Cardiac septum (tissue), 1 donor: ENCODE measurements at regions not wholly inside any gene's neighbourhood (a gene's known extent, or its start where the extent isn't known, plus 50 kb on each side); places are given as distances from the start of the nearest gene placed in this dataset.
"Not testable (repeated sequence)": the region's sequence is repeated elsewhere in the genome, so short reads cannot be mapped to it uniquely, and the experiment has no call there.

Experiments used
- DNase-seq: peaks from one replicate; pipeline ENCODE4 v3.0.0-alpha.2; 2020; ENCODE audit warnings: low spot score
- intact Hi-C: fragments of 100-400 bp; cut with DNase I; formaldehyde crosslinking; loops from one replicate; pipeline ENCODE4 v1.14.0; 2022
- donor health status: DM: no; HTN: no; CAD: no.

DNA sequence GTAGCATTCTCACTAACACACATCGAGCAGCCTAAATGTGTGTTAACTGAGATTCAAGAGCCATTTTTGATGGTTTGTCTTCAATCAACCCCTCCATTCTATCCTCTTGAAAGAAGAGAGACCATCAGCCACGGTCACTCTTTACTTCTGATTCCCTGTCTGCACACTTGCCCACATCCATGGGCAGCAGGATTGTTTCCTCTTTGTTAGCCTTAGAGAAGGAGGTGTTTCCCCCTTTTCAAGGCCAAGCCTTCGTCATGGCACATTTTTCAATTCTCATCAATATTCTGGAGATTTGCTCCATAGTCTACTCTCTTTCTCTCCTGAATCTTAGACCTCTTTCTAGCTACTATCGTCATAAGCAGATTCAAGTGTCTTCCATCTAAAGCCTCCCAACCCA is 522.4 kb upstream of the NAALADL2 start:
- no peak for DNase-seq
- intact Hi-C loops, result no loop called here

DNA sequence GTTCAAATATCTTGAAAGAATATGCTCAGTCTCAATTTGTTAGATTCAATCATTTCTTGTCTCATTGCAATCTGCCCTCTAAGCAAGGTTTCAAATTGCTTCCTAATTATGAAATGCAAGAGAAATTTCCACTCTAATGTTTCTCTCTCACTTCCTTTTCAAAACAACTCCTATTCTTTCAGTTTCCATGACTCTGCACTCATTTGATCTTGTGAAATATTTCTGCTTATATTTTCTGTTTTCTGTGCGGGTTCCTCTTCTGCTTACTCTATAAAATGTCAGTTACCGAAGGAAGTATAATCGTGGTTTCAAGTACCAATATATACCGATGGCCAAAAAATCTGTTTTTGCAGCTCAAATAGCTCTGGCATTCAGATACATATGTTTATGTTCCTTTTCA is 521.9 kb upstream of the NAALADL2 start:
- intact Hi-C loops, result no loop called here
- DNase-seq, result no peak

DNA sequence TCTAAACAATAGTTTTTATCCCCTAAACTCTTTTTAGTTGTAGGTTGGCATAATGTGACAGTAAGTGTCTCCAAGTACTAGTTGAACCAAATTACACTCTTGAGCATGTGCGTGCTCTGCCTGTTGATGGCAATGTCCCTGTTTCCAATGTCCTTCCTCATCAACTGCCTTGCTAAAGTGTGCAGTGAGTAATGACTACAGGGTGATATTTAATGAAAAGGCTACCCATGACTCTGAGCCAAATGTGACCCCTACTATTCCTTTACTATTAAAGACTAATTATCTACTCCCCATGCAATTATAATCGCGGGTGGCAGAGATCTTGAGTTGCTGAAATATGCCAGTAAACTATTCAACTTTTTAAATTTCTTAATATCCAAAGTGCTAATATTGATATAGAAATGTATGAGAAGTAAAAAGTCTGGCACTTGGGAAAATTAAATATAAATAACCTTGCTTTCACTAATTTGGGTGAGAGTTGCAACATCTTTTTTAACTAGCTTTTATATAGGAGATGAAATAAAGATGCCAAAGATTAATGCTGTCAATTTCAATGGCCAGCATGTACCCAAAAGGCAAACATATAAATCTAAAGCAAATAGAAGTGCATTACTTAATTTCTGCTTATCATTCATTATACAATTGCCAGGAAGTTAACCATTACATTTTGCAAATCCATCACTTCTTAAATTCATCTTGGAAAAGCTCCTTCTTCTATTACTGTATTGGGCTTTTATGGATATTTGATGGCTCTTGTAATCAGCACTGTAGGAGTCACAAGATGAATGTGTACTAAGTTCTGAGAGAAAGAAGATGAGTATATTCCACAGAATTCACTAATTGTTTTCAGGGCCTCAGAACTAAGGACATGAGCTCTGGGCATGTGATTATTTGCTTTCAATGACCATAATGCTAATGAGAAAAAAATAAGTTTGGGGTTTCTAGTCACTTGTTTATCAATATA is 518.2 kb upstream of the NAALADL2 start:
- intact Hi-C loops, result no loop called here
- no peak for DNase-seq

DNA sequence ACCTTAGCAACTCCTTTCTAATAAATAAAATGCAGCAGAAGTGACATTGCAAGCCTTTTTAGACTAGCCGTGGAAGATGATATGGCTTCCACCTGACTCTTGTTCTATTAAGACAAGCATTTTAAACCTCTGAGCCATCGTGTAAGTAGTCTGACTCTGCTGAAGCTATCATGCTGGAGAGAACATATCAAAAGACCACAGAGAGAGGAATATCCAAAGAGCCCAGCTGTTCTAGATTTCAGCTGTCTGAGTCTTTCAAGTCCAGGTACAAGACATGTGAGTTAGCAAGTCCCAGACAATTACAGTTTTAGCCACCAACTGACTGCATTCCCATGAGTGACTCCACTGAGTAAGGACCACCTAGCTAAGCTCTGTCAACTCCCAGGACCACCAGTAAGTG is 517.0 kb upstream of the NAALADL2 start:
- DNase-seq, result no peak
- intact Hi-C loops, result no loop called here

DNA sequence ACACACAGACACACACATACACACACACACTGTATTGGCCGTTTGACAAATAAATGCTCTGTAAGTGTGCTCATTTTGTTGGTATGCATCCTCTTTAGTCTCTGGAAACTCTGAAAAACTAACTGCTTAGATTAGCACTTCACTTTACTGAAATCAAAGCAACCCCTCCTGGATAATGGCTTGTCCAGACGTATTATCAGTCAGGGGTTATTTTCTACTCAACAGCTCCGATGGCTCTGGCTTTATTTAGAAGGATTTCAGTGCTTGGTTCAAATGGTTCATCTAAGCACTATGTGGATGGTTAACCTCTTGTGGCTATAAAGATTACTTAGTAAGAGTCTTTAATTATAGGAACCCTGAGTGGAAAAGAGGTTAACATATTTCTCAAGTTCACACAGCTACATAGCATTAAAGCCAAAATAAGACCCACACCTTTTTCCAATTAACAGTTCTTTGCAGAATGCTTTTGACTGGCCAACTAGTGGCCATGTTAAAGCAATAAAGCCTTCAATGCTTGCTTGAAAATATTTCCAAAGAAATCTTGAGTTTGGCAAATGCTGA is 516.1 kb upstream of the NAALADL2 start:
- intact Hi-C loops, result no loop called here
- no peak for DNase-seq

DNA sequence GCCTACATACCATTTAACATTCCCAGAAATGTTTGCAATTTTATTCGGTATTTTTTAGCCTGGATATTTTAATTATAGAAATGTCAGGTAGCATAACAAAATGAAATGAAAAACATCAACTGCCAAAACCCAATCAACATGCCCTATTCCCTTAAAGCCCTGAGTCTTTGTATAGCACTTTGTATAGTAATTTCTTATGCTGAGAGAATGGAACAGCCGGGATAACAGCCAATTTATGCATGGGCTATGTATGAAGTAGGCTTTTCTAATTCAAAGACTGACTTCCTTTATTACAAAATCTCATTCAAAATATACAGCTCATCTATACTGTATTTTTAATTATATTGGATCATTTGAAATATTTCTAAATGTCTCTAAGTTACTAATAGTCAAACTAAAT is 513.0 kb upstream of the NAALADL2 start:
- no peak for DNase-seq
- intact Hi-C loops, result no loop called here

DNA sequence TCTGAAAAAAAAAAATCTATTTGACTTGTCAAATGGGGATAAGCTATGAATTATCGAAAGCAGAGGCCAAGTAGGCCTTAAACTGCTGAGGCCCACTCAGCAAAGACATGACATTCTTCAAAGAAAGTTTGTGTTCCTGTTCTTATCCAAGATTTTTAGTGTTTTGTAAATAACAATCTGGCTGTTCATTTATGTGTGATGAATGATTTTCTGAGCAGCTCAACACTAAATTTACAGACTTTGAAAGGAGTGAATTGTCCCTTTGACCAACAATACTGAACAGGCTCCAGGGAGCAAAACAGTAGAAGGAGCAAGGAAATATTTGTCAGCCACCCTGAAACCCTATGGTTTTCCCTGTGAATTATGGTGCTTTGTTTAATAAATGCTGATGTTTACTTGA is 512.6 kb upstream of the NAALADL2 start:
- intact Hi-C loops, result no loop called here
- no peak for DNase-seq

DNA sequence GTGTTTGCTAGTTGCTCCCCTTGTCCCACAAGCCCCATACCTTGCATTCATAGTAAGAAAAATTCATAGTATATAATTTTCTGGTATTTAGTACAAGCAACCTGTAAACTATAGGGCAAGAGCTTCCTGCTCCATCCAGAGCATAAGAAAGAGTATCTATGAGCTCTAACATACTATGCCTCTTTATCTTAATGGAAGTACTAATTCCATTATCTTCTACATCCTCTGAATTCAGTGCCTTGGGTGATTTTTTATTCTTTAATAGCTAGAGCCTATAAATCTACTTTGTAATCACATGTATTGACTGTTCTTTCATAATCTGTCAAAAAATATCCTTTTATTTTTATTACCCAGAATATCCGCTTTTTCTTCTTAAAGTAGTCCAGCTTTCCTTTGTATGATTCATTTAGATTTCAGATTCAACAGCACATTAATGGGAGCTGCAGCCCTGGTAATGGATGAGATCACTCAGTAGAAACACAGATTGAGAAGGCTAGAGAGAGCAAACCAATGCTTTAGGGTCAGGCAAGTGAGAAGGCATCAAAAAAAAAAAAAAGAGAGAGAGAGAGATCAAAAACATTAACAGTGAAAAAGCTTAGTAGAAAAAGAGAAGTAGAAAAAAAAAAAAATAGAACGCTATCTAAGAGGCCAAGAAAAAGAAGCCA is 511.5 kb upstream of the NAALADL2 start:
- DNase-seq, result no peak
- intact Hi-C loops, result no loop called here

DNA sequence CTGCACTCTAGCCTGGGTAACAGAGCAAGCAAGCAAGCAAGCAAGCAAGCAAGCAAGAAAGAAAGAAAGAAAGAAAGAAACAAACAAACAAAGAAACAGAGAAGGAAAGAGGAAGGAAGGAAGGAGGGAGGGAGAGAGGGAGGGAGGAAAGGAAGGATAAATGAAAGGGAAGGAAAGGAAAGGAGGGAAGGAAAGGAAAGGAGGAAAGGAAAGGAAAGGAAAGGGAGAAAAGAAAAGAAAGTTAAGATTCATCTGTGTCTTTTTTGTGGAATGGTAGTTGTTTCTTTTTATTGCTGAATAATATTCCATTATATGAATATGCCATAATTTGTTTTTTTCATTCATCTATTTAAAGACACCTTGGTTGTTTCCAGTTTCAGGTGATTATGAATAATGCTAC is 506.9 kb upstream of the NAALADL2 start:
- intact Hi-C loops, result no loop called here
- DNase-seq, result no peak

DNA sequence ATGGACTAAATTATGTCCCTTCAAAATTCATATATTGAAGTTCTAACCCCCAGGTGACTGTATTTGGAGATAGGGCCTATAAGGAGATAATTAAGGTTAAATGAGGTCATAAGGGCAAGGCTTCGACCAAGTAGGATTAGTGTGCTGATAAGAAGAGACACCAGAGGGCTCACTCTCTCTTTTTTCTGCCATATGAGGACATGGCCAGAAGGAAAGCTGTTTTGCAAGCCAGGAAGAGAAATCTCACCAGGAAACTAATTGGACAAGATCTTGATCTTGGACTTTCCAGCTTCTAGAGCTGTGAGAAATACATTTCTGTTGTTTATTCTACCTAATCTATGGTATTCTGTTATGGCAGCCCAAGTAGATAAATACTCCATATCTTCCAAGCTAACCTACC is 503.6 kb upstream of the NAALADL2 start:
- intact Hi-C loops, result no loop called here
- DNase-seq, result no peak

DNA sequence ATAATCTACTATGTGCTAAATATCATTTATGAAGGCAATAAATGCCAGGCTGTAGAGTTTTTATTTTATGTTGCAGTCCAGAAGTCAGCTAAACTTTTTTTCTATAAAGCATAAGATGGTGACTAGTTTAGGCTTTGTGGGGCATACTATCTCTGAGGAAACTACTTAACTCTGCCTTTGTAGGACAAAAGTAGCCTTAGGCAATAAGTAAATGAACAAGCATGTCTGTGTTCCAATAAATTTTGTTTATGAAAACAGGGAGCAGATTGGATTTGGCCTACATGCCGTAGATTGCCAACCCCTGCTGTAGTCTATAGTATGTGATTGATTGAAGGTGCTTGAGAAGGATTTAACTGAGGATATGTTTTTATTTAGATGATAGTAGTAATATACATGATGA is 502.5 kb upstream of the NAALADL2 start:
- intact Hi-C loops, result no loop called here
- DNase-seq, result no peak

DNA sequence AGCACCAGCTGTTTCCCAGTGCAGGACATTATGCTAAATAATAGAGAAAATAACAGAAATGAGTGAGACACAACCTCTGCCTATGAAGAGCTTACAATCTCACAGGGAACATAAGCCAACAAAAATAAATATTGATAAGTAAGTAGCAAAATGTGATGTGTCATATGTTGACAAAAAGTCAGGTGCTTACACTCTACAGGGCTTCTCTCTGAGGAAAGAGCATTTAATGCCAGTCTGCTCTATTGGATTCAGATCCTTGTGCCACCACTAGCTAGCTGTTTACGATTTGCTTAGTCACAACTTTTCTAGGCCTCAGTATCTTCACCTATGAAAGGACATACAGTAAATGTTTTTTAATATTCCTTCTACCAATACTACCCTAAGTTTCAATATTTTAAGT is 500.9 kb upstream of the NAALADL2 start:
- DNase-seq, result no peak
- intact Hi-C loops, result no loop called here

DNA sequence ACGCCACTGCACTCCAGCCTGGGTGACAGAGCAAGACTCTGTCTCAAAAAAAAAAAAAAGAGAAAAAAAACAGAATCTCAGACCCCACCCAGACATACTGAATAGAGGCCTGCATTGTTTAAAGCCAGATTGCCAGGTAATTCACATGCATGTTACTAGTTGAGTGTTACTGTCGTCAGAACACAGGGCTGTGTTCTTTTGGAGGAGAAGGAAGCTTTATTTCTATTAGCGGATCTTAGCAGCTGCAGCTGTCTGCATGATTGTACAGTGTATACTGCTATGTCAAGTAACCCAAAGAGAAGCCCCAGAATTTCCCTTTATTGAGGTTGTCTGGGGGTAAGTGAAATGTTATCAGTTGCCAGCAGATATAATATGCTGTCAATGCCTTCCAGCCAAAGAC is 496.6 kb upstream of the NAALADL2 start:
- intact Hi-C loops, result no loop called here

DNA sequence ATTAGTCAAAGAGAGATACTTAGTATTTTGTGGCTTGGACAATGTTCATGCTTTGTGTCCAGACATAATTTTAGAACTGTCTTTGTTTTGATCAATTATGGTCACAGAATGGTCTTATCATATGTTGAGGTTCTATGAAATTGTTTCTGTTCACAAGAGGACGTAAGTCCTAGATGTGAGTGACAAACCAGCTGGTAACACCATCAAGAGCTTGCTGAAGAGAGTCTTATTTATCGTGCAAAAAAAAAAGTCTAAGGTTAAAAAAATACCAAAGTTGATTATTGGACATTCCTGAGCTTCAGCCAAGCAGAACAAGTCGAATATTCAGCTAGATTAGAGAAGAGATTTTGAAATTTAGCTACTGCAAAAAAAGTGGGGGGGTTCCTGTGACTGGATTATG is 495.9 kb upstream of the NAALADL2 start:
- no peak for DNase-seq
- intact Hi-C loops, result no loop called here

More for the DNA sequence above, 496.6 kb upstream of the NAALADL2 start:
- no peak for DNase-seq

DNA sequence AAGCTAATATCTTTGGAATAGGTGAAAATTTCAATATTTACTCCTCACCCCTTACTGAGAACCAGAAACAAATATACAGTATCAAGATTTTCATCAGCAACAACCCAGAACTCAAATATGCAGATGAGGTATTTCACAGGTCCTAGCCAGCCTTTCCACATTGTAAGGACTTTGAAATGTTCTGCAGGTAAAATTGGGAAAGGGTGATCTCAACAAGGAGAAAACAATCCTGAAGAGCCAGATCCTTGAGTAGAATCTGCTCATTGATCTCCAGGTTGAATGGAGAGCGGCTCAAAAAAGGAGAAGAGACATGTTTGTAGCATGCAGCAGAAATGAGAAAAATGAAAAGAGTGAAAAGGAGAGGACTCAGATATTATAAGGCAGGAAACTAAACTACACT is 493.3 kb upstream of the NAALADL2 start:
- intact Hi-C loops, result no loop called here

DNA sequence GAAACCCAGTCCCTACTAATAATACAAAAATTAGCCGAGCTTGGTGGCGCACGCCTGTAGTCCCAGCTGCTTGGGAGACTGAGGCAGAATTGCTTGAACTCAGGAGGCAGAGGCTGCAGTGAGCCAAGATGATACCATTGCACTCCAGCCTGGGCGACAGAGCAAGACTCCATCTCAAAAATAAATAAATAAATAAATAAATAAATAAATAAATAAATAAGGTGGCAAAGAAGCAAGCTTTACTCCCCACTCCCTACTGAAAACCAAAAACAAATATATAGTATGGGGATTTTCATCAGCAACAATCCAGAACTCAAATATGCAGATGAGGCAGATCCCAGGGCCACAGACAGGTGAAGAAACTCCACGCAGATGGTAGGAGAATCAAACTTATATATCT is 492.2 kb upstream of the NAALADL2 start:
- DNase-seq, intact Hi-C loops: not testable (repeated sequence)

More for the DNA sequence above, 493.3 kb upstream of the NAALADL2 start:
- DNase-seq, result no peak

DNA sequence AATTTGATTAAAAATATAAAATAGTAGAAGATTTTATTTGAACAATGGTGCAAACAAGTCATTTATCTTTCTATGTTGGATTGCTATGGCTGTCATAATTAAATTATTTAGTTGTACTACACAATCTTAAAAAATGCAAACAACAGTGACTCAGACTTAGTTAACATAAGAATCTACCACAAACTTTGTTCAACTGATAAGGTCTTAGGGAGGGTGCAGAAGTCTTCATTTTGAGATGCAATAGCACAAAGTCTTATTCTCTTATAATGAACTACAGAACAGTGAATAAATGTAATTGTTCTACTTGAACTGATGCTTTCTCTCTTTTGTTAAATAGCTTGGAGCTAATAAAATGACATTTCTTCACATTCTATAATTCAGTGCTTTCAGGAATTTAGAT is 482.8 kb upstream of the NAALADL2 start:
- intact Hi-C loops, result no loop called here
- DNase-seq, result no peak

DNA sequence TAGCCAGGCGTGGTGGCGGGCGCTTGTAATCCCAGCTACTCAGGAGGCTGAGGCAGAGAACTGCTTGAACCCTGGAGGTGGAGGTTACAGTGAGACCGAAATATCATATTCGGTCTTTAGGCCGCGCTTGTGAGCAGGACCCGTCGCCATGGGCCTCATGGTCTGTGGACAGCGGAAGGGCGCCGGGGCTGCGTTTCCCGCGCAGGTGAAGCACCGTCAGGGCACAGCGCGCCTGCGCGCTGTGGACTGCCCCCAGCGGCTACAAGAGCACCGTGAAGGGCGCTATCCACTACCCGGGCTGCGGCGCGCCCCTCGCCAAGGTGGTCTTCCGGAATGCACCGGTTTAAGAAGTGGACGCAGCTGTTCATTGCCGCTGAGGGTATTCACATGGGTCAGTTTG is 482.0 kb upstream of the NAALADL2 start:
- no peak for DNase-seq
- intact Hi-C loops, result no loop called here

DNA sequence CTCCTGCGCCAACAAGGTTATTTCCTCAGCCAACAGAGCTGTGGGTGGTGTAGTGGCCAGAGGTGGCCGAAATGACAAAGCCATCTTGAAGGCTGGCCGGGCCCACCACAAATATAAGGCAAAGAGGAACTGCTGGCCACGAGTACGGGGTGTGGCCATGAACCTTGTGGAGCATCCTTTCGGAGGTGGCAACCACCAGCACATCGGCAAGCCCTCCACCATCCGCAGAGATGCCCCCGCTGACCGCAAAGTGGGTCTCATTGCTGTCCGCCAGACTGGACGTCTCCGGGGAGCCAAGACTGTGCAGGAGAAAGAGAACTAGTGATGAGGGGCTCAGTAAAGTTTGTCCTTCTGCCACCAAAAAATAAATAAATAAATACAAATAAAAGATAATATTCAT is 481.4 kb upstream of the NAALADL2 start:
- intact Hi-C loops, result no loop called here
- no peak for DNase-seq

DNA sequence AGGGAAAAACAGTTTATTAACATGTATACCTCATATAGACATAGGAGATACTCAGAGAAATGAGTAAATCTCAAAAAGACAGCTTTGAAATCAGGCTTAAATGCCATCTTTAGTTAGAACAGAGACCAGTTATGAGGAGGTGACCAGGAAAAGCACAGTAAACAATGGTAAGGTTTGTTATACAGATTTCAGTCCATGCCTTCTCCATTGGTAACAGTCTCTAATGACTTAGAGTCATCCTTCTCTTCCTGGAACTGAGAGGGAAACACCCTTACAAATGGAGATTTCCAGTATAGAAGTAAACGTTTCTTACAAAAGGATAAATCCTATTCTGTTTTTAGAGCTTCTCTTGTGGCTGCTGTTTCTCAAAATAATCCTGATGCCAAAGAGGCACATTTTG is 476.3 kb upstream of the NAALADL2 start:
- intact Hi-C loops, result no loop called here
- no peak for DNase-seq

DNA sequence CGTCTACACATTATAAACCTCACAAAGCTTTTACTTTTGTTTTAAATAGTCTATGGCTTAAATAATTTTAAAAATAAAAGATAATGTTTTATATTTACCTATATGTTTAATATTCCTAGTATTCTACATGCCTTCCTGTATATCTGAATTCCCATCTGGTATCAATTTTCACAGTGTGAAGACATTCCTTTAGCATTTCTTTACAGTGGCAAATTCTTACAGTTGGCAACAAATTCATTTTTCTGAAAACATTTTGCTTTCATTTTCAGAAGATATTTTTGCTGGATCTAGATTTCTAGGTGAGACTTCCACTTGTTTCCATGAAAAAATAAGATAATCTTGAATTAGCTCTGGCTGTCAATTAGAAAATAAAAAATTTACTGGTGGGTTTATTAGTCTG is 471.4 kb upstream of the NAALADL2 start:
- DNase-seq, result no peak
- intact Hi-C loops, result no loop called here
